GM19372 (cell line): ENCODE measurements at regions not wholly inside any gene's neighbourhood (a gene's known extent, or its start where the extent isn't known, plus 50 kb on each side); places are given as distances from the start of the nearest gene placed in this dataset.
"Not testable (repeated sequence)": the region's sequence is repeated elsewhere in the genome, so short reads cannot be mapped to it uniquely, and the experiment has no call there.

Experiments used
- ATAC-seq: cut with Tn5 transposase; IDR thresholded peaks from one replicate; pipeline ENCODE4 v1.9.1; 2021; ENCODE audit warnings: mild to moderate bottlenecking, low read depth, moderate library complexity; ENCODE audit not compliant: unreplicated experiment

DNA sequence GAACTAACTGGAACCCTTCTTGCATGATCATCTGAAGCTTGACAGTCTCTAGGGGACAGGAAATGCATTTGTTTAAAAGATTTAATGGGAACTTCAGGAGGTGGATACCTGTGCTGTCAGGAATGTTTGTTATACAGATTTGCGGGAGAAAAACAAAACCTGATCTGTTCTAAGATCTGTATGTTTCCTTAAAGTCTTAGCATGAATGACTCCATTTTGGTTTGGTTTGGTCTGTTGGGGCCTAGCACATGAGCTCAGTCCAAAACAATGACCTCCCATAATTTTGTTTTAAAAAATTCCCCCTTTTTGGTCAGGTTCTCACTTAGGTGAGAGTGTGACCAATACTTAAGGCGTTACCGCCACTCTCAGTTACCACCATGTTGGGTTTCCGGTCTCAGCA, 138.7 kb downstream of the AKR1D1 start:
- ATAC-seq: no peak

DNA sequence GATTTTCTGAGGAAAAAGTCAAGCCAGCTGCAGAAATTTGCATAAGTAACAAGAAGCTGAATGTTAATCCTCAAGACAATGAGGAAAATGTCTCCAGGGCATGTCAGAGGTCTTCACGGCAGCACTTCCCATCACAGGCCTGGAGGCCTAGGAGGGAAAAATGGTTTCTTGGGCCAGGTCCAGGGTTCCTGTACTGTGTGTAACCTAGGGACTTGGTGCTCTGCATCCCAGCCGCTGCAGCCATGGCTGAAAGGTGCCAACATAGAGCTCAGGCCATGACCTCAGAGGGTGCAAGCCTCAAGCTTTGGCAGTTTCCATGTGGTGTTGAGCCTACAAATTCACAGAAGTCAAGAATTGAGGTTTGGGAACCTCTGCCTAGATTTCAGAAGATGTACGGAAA, 144.1 kb downstream of the AKR1D1 start:
- not testable (repeated sequence) for ATAC-seq

DNA sequence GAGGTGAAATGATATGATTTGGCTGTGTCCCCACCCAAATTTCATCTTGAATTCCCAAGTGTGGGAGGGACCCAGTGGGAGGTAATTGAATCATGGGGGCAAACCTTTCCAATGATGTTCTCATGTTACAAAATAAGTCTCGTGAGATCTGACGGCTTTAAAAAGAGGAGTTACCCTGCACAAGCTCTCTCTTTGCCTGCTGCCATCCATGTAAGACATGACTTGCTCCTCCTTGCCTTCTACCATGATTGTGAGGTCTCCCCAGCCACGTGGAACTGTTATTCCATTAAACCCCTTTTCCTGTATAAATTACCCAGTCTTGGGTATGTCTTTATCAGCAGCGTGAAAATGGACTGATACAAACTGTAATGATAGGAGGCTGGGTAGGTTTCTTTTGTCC, 145.1 kb downstream of the AKR1D1 start:
- not testable (repeated sequence) for ATAC-seq

DNA sequence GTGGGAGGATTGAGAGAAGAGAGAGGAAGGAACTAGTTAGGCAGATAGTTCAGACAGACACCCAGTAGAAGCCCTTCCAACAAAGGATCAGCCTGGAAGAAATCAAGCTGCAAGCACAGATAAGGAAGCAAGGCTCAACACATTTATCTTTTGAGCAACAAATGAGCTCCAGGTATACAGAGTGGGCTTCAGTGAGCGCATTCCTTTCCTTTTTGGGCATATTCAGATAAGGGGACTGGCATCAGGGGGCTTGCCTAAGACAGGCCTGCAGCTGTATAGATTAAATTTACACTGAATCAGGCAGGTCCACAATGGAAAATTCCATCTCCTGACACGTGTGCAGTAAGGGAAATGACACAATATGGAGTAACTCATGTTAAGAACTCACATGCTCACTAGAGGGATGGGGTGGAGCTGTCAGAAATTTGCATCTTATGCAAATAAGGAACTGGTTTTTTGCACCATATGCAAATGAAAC, 147.2 kb downstream of the AKR1D1 start:
- ATAC-seq: no peak

DNA sequence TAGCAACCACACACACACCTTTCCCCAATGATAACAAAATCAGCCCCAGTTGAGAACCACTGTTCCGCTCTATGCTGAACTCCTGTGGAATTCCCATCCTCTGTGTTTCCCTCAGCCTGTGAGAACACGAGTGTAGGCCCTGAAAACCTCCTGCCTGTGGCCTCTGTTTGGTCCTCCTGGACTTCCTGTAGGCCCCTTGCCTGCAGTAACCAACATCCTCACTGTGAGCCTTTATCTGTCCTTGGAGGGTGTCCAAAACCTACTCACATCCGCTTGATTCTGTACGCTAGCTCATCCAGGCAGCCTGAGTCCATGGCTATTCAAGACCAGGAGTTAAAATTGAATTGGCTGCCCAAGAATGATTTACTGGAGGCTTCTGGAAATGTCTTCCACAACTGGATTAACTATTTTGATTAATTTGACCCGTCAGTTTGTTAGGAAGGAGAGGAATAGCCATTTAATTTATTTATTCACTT, 149.8 kb downstream of the AKR1D1 start:
- ATAC-seq: no peak

DNA sequence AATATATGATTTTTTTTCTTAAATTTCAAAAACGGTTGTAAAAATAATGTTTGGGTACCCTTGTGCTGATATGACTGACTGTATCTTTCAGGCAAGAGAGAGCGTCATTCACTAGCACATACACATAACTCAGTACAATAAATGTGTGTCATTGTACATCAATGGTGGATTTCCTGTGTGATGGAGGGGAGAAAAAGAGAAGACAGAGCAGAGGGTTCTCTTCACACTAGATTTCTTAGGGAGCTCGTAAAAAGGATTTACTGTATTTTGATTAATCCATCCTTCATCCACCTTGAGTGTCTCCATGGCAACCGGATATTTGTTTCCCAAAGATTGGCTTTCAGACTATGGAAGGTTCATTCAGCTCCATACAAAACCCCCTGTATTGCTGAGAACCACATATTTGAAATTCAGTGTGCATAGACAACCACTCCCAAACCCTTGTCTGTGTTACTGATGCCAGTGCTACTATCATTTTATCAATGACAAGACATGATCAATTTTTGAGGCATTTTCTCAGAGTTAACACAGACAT, 150.6 kb downstream of the AKR1D1 start:
- ATAC-seq: no peak

DNA sequence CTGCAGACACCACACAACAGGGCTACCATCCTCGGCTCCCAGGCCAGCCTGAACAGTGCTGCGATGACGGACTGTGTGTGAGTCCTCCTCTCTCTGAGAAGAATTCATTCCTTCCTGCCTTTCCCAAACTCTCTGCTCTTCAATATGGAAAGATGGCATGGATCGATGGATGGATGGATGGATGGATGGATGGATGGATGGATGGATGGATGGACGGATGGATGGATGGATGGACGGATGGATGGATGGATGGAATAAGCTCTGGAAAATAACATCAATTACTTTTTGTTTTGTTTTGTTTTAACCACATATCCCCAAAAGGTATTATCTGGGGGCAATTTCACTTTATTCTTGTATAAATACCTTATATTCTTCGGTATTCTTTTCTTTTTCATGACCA, 151.9 kb downstream of the AKR1D1 start:
- no peak for ATAC-seq

DNA sequence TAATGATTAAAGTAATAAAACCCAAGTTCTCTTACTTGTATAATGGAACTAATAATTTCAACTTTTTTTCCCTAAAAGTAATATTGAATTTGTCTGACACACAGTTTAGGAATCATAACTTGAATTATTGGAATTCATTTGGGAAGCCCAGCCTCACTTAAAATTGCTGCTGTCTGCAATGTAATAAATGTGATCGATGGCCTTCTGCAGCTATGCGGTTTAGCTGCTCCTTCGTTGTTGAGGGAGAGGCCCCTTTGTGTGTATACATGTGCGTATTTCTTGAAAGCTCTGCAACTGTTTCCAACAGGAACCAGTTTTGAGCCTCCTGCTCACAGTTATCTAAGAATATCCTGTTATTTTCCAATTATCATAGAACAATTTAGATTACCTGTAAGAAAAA, 152.5 kb downstream of the AKR1D1 start:
- ATAC-seq: no peak

DNA sequence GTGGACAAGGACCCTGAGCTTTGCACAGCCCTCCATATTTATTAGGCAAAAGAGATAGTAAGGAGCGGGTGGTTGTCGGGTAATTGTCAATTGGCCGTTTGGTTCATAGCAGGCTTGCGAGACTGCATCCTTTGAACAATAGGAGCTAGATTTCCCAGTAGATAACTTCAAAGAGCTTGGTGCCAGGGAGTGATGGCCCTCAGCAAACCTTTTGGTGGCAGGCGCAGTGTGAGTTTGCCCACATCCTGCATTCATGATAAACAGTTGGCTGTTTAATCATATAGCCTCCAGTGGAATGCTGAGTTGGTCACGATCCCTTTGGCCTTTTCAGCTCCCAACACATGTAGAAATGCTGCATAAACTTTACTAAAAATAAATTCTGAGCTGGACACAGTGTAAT, 156.9 kb downstream of the AKR1D1 start:
- ATAC-seq: no peak

DNA sequence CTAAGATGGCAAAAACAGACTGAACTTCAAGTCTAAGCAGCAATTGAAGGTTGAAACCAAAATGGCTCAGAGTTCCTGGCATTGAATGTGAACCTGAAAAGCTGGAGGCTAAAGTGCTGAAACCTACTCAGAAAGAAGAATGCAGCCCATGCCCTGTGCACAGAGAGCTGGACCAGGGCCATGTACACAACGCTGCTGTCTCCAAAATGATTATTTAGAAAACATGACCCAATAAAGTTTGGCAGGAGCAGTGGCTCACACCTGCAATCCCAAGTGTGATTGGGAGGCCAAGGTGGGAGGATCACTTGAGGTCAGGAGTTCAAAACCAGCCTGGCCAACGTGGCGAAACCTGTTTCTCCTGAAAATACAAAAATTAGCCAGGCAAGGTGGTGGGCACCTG, 158.9 kb downstream of the AKR1D1 start:
- no peak for ATAC-seq

DNA sequence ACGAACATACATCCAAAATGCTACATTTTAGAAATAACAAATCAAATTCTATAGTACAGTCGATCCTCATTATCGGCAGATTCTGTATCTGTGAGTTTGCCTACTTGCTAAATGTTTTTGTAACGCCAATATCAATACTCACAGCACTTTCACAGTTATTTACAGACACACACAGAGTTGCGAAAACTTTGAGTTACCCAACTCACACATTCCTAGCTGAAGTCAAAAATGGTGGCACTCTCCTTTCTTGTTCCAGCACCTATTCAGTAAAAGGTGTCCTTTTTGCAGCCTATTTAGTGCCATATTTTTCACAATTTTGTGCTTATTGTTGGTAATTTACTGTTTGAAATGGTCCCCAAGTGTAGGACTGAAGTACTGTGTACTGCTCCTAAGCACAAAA, 161.7 kb downstream of the AKR1D1 start:
- ATAC-seq: no peak

DNA sequence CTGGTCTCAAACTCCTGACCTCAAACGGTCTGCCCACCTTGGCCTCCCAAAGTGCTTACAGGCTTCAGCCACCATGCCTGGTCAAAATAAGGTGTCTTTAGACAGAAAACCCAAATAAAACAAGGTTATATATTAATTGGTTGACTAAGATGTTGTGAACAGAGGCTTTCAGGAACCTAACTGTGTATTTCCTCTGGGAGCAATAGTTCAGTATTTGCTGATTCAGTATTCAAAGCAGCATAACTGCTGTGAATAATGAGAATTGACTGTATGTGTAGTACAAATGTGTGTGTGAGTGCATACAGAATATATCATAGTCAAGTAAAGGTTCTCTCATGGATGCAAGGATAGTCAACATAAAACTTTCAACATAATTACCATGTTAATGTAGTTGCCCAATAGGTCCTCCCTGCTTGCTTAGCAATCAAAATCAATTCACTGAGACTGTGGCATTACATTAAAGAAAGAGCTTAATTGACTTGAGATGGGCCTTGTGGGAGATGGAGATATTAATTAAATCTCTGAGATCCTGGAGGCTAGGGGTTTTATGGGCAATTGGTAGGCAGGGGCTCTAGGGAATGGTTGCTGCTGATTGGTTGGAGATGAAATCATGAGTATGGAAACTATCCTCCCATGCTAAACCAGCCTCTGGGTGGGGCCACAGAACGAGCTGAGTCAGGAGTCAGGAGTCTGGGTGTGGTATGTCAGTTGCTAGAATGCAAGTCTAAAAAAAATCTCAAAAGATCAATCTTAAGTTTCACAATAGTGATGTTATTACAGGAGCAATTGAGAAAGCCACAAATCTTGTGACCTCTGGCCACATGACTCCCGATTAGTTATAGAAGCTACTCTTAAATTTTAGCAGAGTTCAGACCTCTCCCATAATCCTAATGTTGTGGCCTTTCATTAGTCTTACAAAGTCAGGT, 162.7 kb downstream of the AKR1D1 start:
- no peak for ATAC-seq

DNA sequence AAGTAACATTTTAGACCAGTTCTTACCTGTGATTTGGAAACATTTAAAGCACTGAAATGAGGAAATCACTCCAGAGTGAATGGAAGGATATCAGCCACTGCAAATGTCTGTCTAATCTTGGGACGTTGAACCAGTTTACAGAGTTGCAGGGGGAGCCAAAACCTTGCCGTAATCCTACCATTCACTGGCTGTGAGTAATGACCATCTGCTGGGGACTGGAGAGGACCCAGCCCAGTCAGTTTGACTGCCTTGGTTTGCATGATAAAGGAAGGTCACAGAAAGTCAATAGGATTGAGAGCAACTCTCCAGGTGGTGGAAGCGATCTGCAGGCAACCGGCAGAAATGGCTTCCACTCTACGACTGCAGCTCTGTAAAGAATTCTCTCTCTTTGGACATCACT, 167.2 kb downstream of the AKR1D1 start:
- ATAC-seq: no peak

DNA sequence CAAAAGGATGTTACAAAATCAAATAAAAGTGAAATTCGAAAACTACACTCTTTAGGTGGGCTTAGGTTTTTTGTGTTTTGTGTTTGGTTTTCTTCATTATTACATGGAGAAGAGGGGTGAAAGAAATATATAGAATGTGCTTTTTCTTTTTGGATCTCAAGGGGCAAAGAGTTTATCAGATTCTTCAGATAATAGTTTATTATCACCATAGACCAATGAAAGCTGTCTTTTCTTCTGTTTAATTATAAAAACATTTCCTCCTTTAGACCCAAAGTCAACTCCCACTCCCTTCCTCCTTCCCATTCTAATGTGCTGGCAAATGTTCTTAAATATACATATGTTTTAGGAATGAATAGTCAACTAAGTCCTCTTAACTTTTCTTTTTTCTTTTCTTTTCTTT, 167.6 kb downstream of the AKR1D1 start:
- ATAC-seq: no peak

DNA sequence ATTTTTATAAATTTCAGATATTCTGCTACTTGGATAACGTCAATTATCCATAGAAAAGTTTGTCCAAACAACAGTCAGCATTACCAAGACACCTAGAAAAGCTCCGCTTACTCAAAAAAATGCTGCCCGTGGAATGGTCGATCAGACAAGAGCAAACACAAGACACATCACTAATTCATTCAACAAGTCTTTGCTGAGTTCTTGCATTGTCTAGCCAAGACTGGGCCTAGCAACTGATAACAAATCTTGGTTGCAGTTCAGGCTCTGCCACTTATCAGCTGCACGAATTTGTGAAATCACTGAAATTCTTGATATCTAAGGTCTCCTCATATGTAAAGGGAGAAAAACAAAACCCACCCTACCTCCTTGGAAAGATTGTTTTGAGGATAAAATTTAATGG, 168.3 kb downstream of the AKR1D1 start:
- ATAC-seq: no peak

DNA sequence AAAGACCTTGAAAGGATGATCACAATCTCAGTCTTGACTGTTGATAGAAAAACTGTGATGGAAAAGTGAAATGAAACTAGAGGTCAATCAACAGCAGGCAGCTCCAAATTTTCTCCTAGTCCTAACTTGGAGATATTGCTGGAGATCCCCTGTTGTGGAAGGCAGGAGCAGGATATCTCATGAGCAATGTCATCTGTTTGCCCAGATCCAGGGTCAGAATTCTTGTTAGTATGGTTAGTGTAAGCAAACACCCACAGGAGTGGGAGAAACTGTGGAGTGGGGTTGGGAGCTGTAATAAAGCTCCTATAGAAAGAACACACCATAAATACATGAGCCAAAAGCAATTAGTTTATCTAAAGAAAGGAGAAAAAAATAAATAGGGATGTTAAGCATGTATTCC, 169.0 kb downstream of the AKR1D1 start:
- ATAC-seq: no peak

DNA sequence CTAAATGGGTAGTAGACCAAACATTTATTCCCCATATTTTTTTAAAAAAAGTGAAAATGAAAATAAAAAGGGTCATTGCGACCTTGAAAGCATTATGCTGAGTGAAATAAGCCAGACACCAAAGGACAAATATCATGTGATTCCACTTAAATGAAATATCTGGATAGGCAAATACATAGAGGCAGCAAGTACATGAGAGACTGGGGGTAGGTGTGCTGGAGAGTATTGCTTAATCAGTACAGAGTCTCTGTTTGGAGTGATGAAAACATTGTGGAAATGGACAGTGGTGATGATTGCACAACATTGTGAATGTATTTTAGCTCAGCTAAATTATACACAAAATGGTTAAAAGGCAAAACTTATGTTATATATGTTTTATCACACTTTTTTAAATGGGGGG, 169.4 kb downstream of the AKR1D1 start:
- no peak for ATAC-seq

DNA sequence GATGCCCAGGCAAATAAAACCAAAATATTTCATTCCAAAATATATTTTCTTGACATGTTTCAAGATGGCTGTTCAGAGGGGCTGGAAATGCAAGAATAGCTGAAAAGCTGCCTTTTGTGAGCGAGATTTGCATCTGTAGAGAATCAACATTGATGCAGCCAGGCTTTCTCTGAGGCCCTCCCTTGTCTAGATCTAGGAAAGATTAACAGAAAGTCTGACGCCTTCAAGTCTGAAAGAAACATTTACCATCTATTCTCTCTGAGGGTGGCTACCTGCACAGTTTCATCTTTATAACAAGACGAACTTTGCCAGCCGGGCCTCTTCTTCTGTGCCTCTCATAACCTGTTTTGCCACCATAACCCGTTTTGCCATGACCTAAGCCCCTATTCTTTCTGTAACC, 170.2 kb downstream of the AKR1D1 start:
- no peak for ATAC-seq

DNA sequence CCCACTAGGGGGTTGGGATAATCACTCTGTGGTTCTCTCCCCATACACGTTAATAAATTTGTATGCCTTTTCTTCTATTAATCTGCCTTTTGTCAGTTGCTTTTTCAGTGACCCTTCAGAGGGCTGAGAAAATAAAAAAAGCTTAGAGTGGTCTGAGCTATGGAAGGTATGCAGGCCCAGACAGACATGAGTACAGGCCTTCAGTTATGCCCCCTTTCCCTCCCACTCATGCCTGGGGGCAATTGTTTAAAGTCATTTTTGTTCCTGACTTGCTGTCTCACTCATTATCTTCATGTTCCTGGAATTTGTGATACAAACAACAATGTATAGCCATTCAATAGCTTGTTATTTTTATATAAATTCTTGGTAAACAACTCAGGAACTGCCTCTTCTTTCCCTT, 170.8 kb downstream of the AKR1D1 start:
- ATAC-seq: no peak

DNA sequence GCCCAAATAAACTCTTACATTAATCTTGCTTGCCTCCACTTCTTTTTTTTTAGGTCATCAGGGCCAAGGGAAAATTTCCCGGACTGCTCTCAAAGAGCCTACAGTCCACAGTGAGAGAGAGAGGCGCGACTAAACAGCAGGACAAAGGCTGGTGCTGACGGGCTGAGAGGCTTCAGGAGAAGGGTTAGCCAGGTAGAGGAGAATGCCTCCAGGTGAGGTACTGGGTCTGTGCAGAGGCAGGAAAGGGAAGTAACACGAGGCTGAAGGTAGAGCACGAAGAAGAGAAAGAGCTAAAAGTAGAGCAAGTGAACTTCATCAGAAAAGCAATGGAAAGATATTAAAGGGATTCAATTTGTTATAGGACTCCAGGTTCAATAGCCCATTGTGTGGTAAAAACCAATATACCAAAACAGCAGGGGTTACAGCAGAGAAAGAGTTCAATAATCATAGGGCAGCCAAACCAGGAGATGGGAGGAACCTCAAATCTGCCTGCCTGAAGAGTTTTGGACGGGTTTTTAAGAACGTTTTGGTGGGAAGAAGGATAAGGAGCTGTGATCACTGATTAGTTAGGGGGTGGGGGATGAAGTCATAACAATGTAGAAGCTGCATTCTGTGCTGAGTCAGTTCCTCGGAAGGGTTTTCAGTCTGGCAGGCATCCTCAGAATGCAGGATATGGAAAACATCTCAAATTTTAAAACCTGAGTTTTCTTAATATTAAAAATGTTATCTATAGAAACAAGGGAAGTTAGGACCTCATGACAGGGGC, 171.5 kb downstream of the AKR1D1 start:
- no peak for ATAC-seq

DNA sequence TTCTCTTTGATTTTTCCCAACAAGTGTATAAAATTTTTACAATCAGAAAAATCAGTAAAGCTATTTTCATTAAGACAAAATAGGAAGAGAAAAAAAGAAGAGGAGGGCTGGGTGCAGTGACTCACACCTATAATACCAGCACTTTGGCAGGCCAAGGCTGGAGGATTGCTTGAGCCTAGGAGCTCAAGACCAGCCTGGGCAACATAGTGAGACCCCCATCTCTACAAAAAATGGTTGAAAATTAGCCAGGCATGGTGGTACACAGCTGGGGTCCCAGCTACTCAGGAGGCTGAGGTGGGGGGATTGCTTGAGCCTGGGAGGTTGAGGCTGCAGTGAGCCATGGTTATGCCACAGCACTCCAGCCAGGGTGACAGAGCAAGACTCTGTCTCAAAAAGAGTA, 172.3 kb downstream of the AKR1D1 start:
- ATAC-seq: no peak
